HG02798 (cell line): ENCODE measurements at regions not wholly inside any gene's neighbourhood (a gene's known extent, or its start where the extent isn't known, plus 50 kb on each side); places are given as distances from the start of the nearest gene placed in this dataset.
"Not testable (repeated sequence)": the region's sequence is repeated elsewhere in the genome, so short reads cannot be mapped to it uniquely, and the experiment has no call there.

Experiments used
- ATAC-seq: cut with Tn5 transposase; IDR thresholded peaks from one replicate; pipeline ENCODE4 v1.9.1; 2021; ENCODE audit warnings: mild to moderate bottlenecking; ENCODE audit not compliant: unreplicated experiment, poor library complexity

- no peak for ATAC-seq
Observed at GRCh38 chr11:116678887-116679286, 93.9 kb downstream of the BUD13 start.

DNA sequence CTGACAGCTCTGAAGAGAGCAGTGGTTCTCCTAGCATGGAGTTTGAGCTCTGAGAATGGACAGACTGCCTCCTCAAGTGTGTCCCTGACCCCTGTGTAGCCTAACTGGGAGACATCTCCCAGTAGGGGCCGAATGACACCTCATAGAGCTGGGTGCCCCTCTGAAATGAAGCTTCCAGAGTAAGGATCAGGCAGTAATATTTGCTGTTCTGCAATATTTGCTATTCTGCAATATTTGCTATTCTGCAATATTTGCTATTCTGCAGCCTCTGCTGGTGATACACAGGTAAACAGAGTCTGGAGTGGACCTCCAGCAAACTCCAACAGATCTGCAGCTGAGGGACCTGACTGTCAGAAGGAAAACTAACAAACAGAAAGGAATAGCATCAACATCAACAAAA lies 105.5 kb downstream of the BUD13 start:
- ATAC-seq, result not testable (repeated sequence)

DNA sequence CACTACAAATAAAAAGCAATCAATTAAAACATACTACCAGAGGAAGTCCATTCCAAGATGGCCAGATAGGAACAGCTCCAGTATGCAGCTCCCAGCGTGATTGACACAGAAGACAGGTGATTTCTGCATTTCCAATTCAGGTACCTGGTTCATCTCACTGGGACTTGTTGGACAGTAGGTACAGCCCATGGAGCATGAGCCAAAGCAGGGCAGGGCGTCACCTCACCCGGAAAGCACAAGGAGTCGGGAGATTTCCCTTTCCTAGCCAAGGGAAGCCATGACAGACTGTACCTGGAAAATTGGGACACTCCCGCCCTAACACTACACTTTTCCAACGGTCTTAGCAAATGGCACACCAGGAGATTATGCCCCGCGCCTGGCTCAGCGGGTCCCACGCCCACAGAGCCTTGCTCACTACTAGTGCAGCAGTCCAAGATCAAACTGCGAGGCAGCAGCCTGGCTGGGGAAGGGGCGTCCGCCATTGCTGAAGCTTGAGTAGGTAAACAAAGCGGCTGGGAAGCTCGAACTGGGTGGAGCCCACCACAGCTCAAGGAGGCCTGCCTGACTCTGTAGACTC lies 106.0 kb downstream of the BUD13 start:
- not testable (repeated sequence) for ATAC-seq

GRCh38 chr11:116665523-116665922 lies 107.3 kb downstream of the BUD13 start:
- no peak for ATAC-seq

- ATAC-seq, result no peak
Observed at GRCh38 chr11:116661056-116661455, 111.7 kb downstream of the BUD13 start.

DNA sequence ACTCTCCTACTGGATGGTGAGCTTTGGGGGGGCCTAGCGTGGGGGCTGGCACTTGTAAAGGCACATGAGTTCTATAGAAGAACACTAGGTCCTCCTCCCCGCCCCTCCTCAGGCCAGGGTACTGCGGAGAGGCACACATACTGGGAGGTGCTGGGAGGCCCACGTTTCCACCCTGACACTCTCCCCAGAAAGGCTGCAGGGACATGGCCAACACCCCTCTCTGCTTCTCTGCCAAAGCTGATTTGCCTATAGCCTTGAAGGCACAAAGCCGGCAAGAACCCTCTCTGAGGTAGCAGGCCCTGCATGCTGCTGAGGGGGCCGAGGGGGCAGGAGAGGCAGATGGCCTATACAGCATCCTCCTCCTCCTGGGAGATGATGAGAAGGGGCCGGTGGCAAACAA lies 112.8 kb downstream of the BUD13 start:
- no peak for ATAC-seq

GRCh38 chr11:116658876-116659535 lies 113.8 kb downstream of the BUD13 start:
- no peak for ATAC-seq

- no peak for ATAC-seq
Observed at GRCh38 chr11:116657842-116658825, 114.7 kb downstream of the BUD13 start.

- ATAC-seq, result no peak
Observed at GRCh38 chr11:116656011-116656410, 116.8 kb downstream of the BUD13 start.

DNA sequence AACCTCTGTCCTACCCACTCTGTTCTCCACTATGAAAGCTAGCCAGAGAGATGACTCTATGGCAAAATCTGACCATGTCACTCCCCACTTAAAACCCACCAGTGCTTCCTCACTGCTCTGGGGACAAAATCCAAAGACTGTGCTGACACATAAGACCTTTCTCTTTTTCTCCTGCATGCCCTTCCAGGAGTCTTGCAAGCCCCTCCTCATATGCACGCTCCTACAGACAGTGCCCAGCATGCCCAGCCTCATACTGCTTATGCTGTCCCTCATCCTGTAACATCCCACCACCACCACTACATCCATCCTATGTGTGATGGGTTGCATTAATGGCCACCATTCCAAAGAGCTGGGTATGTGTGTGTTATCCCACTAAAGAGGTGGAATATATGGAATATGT lies 118.3 kb downstream of the BUD13 start:
- ATAC-seq, result no peak

DNA sequence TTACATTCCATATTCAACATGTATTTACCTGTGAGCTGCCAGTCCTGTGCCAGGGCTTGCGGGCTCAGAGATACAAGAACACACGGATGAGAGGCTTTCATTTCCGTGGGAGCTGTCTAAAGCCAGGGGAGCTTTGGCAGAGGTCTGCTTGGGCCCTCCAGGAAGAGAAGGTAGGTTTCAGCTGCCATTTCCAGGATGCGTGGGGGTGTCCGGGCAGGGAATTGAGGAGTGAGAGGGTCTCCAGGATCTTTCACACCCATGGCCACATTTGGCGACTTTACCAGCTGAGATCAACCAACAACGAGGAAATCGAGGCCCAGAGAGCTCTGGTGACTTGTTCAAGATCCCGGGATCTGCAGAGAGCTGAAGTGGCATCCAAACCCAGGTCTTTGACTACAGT lies 119.6 kb downstream of the BUD13 start:
- no peak for ATAC-seq

GRCh38 chr11:116651737-116652237 lies 121.0 kb downstream of the BUD13 start:
- no peak for ATAC-seq

GRCh38 chr11:116651098-116651736 lies 121.6 kb downstream of the BUD13 start:
- ATAC-seq, result no peak

DNA sequence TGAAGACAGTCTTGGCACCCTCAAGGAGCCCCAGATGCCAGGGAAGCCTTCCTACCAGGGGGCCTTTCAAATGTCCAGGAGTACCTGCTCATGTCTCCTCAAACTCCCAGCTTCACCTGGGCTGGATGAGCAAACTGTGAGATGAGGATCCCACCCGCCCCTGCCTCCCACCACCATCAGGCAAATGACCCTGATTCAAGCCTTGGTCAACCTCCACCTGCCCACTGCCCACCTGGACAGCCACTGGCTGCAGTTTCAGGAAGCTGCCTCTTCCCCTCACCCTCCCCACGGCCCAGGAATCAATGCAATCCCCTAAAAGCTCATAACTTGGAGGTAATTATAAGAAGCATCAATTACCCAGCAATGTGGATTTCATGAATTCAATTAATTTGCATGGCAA lies 122.7 kb downstream of the BUD13 start:
- no peak for ATAC-seq

GRCh38 chr11:116649268-116649667 lies 123.5 kb downstream of the BUD13 start:
- ATAC-seq, result no peak

DNA sequence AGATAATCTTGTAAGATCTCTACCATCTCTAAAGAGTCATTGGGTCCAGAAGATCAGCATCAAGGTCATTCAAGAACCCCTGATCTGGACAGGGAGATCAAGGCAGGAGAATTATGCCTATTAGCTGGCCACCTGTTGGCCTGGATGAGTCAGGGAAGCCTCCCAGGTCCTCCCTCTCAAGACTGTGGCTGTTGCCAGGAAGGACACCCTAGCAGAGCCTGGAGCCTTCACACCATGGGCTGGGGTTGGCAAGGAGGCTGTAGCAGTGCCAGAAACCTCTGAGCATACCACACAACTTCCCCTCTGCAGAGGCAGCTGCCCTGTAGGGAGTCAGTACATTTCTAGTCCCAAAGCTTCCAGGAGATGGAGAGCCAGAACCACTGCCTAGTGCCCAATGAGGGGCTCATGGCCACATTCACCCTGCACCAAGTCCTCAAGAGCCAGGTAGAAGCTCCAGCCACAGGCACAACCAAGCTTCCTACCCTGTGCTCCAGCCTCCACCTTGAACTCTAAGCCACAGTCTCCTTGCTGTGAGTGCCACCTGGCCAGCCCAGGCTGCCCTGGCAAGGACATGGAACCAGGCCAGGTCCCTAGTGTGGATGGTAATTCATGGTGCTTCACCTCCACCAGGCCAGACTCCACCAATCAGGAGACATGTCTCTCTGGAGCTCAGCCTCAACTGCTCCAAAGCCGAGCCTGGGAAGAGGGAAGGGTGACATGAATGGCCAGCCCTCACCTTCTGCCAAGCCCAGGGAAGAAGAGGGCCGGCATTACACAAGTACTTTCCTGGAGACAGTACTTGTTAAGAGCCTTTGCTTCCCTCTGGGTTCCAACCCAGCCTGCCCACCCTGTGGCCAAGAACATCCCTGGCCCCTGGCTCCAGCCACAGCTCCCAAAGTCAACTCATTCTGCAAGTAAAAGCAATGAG lies 124.3 kb downstream of the BUD13 start:
- no peak for ATAC-seq

GRCh38 chr11:116647305-116648080 lies 125.3 kb downstream of the BUD13 start:
- no peak for ATAC-seq

GRCh38 chr11:116646191-116646590 lies 126.6 kb downstream of the BUD13 start:
- ATAC-seq, result no peak

DNA sequence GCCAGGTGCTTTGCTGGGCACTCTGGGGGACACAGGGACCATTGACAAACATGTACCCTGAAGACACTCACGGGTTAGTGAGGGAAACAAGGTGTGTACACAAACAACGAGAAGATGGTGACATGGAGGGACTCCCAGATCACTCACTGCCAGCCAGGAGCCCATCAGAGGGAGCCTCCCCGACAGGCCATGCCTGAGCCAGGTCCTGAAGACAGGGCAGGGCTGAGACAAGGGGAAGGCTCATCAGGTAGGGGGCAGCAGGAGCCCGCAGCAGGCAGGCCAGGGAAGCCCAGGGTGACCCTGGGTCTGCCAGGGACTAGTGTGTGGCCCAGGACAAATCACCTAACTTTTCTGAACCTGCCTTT lies 127.9 kb downstream of the BUD13 start:
- no peak for ATAC-seq
